IMR-90 (cell line): ENCODE measurements at regions not wholly inside any gene's neighbourhood (a gene's known extent, or its start where the extent isn't known, plus 50 kb on each side); places are given as distances from the start of the nearest gene placed in this dataset.

Experiments used
- ATAC-seq: fragments of 200-7000 bp; cut with Tn5 transposase; 2 replicates; pipeline ENCODE4 v1.9.1; 2020; ENCODE audit warnings: low read depth, mild to moderate bottlenecking, moderate library complexity
- BruUV-seq: library from RNA; stranded (reverse); fragments of 400-500 nt; replicated peaks from 2 replicates; lab custom pipeline; 2021; lab: Mats Ljungman, UMichigan
- CTCF ChIA-PET: fragments of 300-600 bp; formaldehyde crosslinking; extraction: SDS; loops from one replicate; lab custom pipeline; 2021; ENCODE audit warnings: antibody characterized with exemption; lab: Yijun Ruan, JAX
- POLR2A ChIA-PET: fragments of 300-600 bp; sonication (Branson Sonifier 250); formaldehyde crosslinking; loops from one replicate; lab custom pipeline; 2022; ENCODE audit warnings: antibody characterized with exemption; ENCODE audit not compliant: unreplicated experiment; lab: Charles Lee
- DNase-seq: peaks from one replicate; pipeline ENCODE4 v3.0.0; 2013
- H2AFZ ChIP-seq: replicated peaks from 2 replicates; pipeline ENCODE3; 2013; ENCODE audit warnings: low read length, mild to moderate bottlenecking; ENCODE audit not compliant: poor library complexity
- H2AK5ac ChIP-seq: 2 replicates; pipeline ENCODE4 v1.6.1; 2013; ENCODE audit warnings: low read depth, low read length, inconsistent platforms
- H2AK9ac ChIP-seq: replicated peaks from 2 replicates; pipeline ENCODE3; 2013; ENCODE audit warnings: mild to moderate bottlenecking, low read depth, low read length, moderate library complexity; ENCODE audit not compliant: poor library complexity
- H2BK120ac ChIP-seq: 2 replicates; pipeline ENCODE4 v1.6.1; 2013; ENCODE audit warnings: low read depth, low read length, inconsistent platforms
- H2BK15ac ChIP-seq: 3 replicates; pipeline ENCODE4 v1.6.1; 2013; ENCODE audit warnings: low read depth, low read length, inconsistent platforms
- H2BK20ac ChIP-seq: 2 replicates; pipeline ENCODE4 v1.6.1; 2013; ENCODE audit warnings: low read depth, mild to moderate bottlenecking, inconsistent platforms, low read length, moderate library complexity
- H2BK5ac ChIP-seq: 2 replicates; pipeline ENCODE4 v1.6.1; 2013; ENCODE audit warnings: mild to moderate bottlenecking, low read depth, low read length, inconsistent platforms; ENCODE audit not compliant: poor library complexity, severe bottlenecking
- H3K14ac ChIP-seq: replicated peaks from 2 replicates; pipeline ENCODE4 v1.6.1; 2013; ENCODE audit warnings: low read depth, low read length, inconsistent platforms
- H3K18ac ChIP-seq: 2 replicates; pipeline ENCODE4 v1.6.1; 2013; ENCODE audit warnings: low read depth, low read length, control low read depth
- H3K23ac ChIP-seq: 2 replicates; pipeline ENCODE4 v1.6.1; 2013; ENCODE audit warnings: low read depth, low read length, inconsistent platforms
- H3K27ac ChIP-seq: 2 replicates; pipeline ENCODE4 v1.5.1; 2013; ENCODE audit warnings: mild to moderate bottlenecking, control low read depth, low read length; ENCODE audit not compliant: insufficient read depth
- H3K27me3 ChIP-seq: 2 replicates; pipeline ENCODE4 v1.6.1; 2013; ENCODE audit warnings: low read length; ENCODE audit not compliant: control insufficient read depth, insufficient read depth
- H3K36me3 ChIP-seq: 2 replicates; pipeline ENCODE4 v1.6.1; 2013; ENCODE audit warnings: low read length, mixed read lengths; ENCODE audit not compliant: control insufficient read depth, insufficient read depth
- H3K4ac ChIP-seq: 2 replicates; pipeline ENCODE4 v1.6.1; 2013; ENCODE audit warnings: low read depth, low read length, inconsistent platforms
- H3K4me1 ChIP-seq: 2 replicates; pipeline ENCODE4 v1.6.1; 2013; ENCODE audit warnings: low read length, mixed read lengths; ENCODE audit not compliant: control insufficient read depth, insufficient read depth
- H3K4me2 ChIP-seq: 2 replicates; pipeline ENCODE4 v1.6.1; 2013; ENCODE audit warnings: low read depth, mild to moderate bottlenecking, control low read depth, low read length, moderate library complexity
- H3K4me3 ChIP-seq: 2 replicates; pipeline ENCODE4 v1.5.1; 2013; ENCODE audit warnings: low read depth, mild to moderate bottlenecking, control low read depth, low read length, moderate library complexity; ENCODE audit not compliant: insufficient read depth
- H3K56ac ChIP-seq: 2 replicates; pipeline ENCODE4 v1.6.1; 2013; ENCODE audit warnings: low read length, inconsistent platforms; ENCODE audit not compliant: insufficient read depth; ENCODE audit errors: extremely low read depth
- H3K79me1 ChIP-seq, 2 experiments: 2 replicates each; pipeline ENCODE4 v1.6.1; 2013; ENCODE audit warnings: low read length in 2 of 2, inconsistent platforms in 1 of 2, low read depth in 1 of 2
- H3K9ac ChIP-seq: 2 replicates; pipeline ENCODE4 v1.6.1; 2013; ENCODE audit warnings: low read depth, low read length, control low read depth
- H3K9me1 ChIP-seq: 2 replicates; pipeline ENCODE4 v1.6.1; 2013; ENCODE audit warnings: low read length, inconsistent platforms; ENCODE audit not compliant: insufficient read depth
- H3K9me3 ChIP-seq: 2 replicates; pipeline ENCODE4 v1.6.1; 2013; ENCODE audit warnings: low read length; ENCODE audit not compliant: control insufficient read depth, insufficient read depth
- H4K20me1 ChIP-seq: 2 replicates; pipeline ENCODE4 v1.6.1; 2013; ENCODE audit warnings: low read length, inconsistent platforms; ENCODE audit not compliant: insufficient read depth
- H4K5ac ChIP-seq: 2 replicates; pipeline ENCODE4 v1.6.1; 2013; ENCODE audit warnings: mild to moderate bottlenecking, low read depth, low read length, control low read depth
- H4K8ac ChIP-seq, 2 experiments: 2 replicates each; pipeline ENCODE4 v1.6.1; 2013; ENCODE audit warnings: low read depth in 2 of 2, low read length in 2 of 2, control low read depth in 1 of 2, inconsistent platforms in 1 of 2
- H4K91ac ChIP-seq: 2 replicates; pipeline ENCODE4 v1.6.1; 2013; ENCODE audit warnings: low read depth, low read length, inconsistent platforms; ENCODE audit not compliant: insufficient read depth
- SMC3 ChIP-seq: fragments of 150-350 bp; IDR thresholded peaks from 2 replicates; pipeline ENCODE4 v1.6.1; 2016; ENCODE audit warnings: low read depth, mild to moderate bottlenecking, antibody characterized with exemption, low read length, moderate library complexity
- dilution Hi-C: fragments of 300-500 bp; cut with HindIII; formaldehyde crosslinking; loops from one replicate; pipeline ENCODE4 v1.14.3; 2018; ENCODE audit warnings: low sequenced_read_pairs; ENCODE audit not compliant: unreplicated experiment
- in situ Hi-C: fragments of 300-500 bp; cut with MboI; formaldehyde crosslinking; loops from 3 replicates; pipeline ENCODE4 v1.14.3; 2019; ENCODE audit warnings: low sequenced_read_pairs, inconsistent platforms, mixed read lengths
- intact Hi-C: fragments of 100-400 bp; cut with micrococcal nuclease; formaldehyde crosslinking; loops from 2 replicates; pipeline ENCODE4 v1.10.0; 2022

DNA sequence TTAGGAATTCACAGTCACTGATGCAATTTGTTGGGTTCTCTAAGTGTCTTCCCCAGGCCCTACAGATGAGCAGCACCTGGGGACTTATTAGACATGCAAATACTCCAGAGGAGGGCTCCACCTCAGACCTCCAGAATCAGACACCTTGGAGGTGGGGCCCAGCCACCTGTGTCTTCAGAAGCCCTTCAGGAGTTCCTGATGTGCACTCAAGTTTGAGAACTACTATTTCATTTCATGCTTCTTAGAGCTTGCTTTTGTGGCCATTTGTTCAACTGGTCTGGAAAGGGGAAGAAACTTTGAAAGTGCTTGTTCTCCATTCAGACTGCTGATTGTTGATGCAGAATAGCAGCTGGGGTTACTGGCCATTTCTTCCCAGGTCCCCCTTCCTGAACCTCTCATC, 472.0 kb downstream of the COG6 start:
- no peaks in the 10 kb centered on the region for H3K27me3 ChIP-seq
- H3K27ac ChIP-seq: no peak overlapping the region
- H3K79me1 ChIP-seq: no peaks in the 10 kb centered on the region
- H2AFZ ChIP-seq: no peak overlapping the region
- no peak overlapping the region for H3K9ac ChIP-seq
- H4K20me1 ChIP-seq: no peaks in the 10 kb centered on the region
- no peak overlapping the region for H2BK5ac ChIP-seq
- in situ Hi-C loops: no loop called here
- H3K23ac ChIP-seq: no peak overlapping the region
- H2AK5ac ChIP-seq: no peak overlapping the region
- dilution Hi-C loops: no loop called here
- no TSS peak for BruUV-seq
- H3K56ac ChIP-seq: no peak overlapping the region
- H3K4me2 ChIP-seq: no peak overlapping the region
- TF ChIP-seq SMC3: no peak
- peaks cover 4% of the 10 kb centered on the region; the same call in 1 of the 2 replicates for H3K9me3 ChIP-seq
- no peak overlapping the region for H4K8ac ChIP-seq
- H4K91ac ChIP-seq: no peak overlapping the region
- no peaks in the 10 kb centered on the region for H3K9me1 ChIP-seq
- CTCF ChIA-PET: no interaction called here
- H3K4ac ChIP-seq: no peak overlapping the region
- intact Hi-C loops: no loop called here
- H4K5ac ChIP-seq: no peak overlapping the region
- no peak overlapping the region for H2BK15ac ChIP-seq
- no peaks in the 10 kb centered on the region for H3K4me1 ChIP-seq
- no peaks in the 10 kb centered on the region for H3K36me3 ChIP-seq
- no peak overlapping the region for H3K18ac ChIP-seq
- no peak overlapping the region for H2BK20ac ChIP-seq
- no peak for DNase-seq
- no peak overlapping the region for H3K14ac ChIP-seq
- H3K4me3 ChIP-seq: no peak overlapping the region
- H2AK9ac ChIP-seq: no peak overlapping the region
- no peak overlapping the region for H2BK120ac ChIP-seq
- ATAC-seq: no peak
- POLR2A ChIA-PET: no interaction called here
